HepG2 (cell line): ENCODE measurements at regions not wholly inside any gene's neighbourhood (a gene's known extent, or its start where the extent isn't known, plus 50 kb on each side); places are given as distances from the start of the nearest gene placed in this dataset.
"Not testable (repeated sequence)": the region's sequence is repeated elsewhere in the genome, so short reads cannot be mapped to it uniquely, and the experiment has no call there.

Experiments
- EP300 ChIP-seq, 3 experiments: sonication (generic) in 1 of 3; formaldehyde crosslinking in 1 of 3; IDR thresholded peaks; 2 replicates each; pipeline versions ENCODE4 v1.5.1 to v1.6.1; 2011 to 2020; ENCODE audit warnings: low read depth in 2 of 3, low read length in 2 of 3, borderline replicate concordance in 1 of 3, improper control_type of control experiment in 1 of 3, mild to moderate bottlenecking in 1 of 3, missing genetic modification reagents in 1 of 3, moderate library complexity in 1 of 3
- MXI1 ChIP-seq: IDR thresholded peaks from 3 replicates; pipeline ENCODE4 v1.6.1; 2012; ENCODE audit warnings: low read depth, low read length, inconsistent platforms, borderline replicate concordance
- NR2C2 ChIP-seq: sonication (generic); formaldehyde crosslinking; IDR thresholded peaks from 2 replicates; pipeline ENCODE4 v1.4.0; 2020; ENCODE audit warnings: missing genetic modification reagents, mild to moderate bottlenecking, moderate library complexity, borderline replicate concordance
- POLR2A ChIP-seq, 2 experiments: IDR thresholded peaks; 2 replicates each; pipeline ENCODE4 v1.6.1; 2011; ENCODE audit warnings: low read depth in 2 of 2, low read length in 2 of 2, mild to moderate bottlenecking in 1 of 2, moderate library complexity in 1 of 2; ENCODE audit not compliant: insufficient read depth in 1 of 2
- RORA ChIP-seq: sonication (generic); formaldehyde crosslinking; IDR thresholded peaks from 2 replicates; pipeline ENCODE4 v1.5.0; 2020; ENCODE audit warnings: mild to moderate bottlenecking, missing genetic modification reagents, moderate library complexity
- ZNF317 ChIP-seq: sonication (generic); formaldehyde crosslinking; IDR thresholded peaks from 2 replicates; pipeline ENCODE4 v1.5.0; 2020; ENCODE audit warnings: mild to moderate bottlenecking, missing genetic modification reagents
- ZNF337 ChIP-seq: sonication (generic); formaldehyde crosslinking; IDR thresholded peaks from 2 replicates; pipeline ENCODE4 v1.5.1; 2020; ENCODE audit warnings: missing genetic modification reagents, low read depth, mild to moderate bottlenecking, borderline replicate concordance
- TF ChIP-seq, protein P1 (sequence below): sonication (generic); formaldehyde crosslinking; IDR thresholded peaks from 2 replicates; pipeline ENCODE4 v1.5.0; 2020; ENCODE audit warnings: mild to moderate bottlenecking, missing genetic modification reagents, moderate library complexity
- TF ChIP-seq, protein P2 (sequence below): IDR thresholded peaks from 2 replicates; pipeline ENCODE4 v1.6.1; 2016; ENCODE audit warnings: missing compliant biosample characterization, missing genetic modification reagents, borderline replicate concordance
- TF ChIP-seq, protein P3 (sequence below): sonication (generic); formaldehyde crosslinking; IDR thresholded peaks from 2 replicates; pipeline ENCODE4 v1.8.0; 2022; ENCODE audit warnings: mild to moderate bottlenecking, missing genetic modification reagents; ENCODE audit not compliant: insufficient replicate concordance

- not testable (repeated sequence) for TF ChIP-seq EP300 (IDR thresholded peaks at IDR 0.05; ENCODE audit: low read depth in 2 of 2, low read length in 2 of 2); EP300 (CRISPR knock-in tag; IDR thresholded peaks at IDR 0.05; ENCODE audit: borderline replicate concordance); ZNF337 (CRISPR knock-in tag); POLR2A (IDR thresholded peaks at IDR 0.05; ENCODE audit: insufficient read depth in 1 of 2, low read depth in 2 of 2, low read length in 2 of 2); ZNF317 (CRISPR knock-in tag); RORA; NR2C2; MXI1
- TF ChIP-seq, protein P1, sequence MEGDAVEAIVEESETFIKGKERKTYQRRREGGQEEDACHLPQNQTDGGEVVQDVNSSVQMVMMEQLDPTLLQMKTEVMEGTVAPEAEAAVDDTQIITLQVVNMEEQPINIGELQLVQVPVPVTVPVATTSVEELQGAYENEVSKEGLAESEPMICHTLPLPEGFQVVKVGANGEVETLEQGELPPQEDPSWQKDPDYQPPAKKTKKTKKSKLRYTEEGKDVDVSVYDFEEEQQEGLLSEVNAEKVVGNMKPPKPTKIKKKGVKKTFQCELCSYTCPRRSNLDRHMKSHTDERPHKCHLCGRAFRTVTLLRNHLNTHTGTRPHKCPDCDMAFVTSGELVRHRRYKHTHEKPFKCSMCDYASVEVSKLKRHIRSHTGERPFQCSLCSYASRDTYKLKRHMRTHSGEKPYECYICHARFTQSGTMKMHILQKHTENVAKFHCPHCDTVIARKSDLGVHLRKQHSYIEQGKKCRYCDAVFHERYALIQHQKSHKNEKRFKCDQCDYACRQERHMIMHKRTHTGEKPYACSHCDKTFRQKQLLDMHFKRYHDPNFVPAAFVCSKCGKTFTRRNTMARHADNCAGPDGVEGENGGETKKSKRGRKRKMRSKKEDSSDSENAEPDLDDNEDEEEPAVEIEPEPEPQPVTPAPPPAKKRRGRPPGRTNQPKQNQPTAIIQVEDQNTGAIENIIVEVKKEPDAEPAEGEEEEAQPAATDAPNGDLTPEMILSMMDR, result not testable (repeated sequence)
- TF ChIP-seq, protein P2, sequence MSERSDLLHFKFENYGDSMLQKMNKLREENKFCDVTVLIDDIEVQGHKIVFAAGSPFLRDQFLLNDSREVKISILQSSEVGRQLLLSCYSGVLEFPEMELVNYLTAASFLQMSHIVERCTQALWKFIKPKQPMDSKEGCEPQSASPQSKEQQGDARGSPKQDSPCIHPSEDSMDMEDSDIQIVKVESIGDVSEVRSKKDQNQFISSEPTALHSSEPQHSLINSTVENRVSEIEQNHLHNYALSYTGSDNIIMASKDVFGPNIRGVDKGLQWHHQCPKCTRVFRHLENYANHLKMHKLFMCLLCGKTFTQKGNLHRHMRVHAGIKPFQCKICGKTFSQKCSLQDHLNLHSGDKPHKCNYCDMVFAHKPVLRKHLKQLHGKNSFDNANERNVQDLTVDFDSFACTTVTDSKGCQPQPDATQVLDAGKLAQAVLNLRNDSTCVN (CRISPR knock-in tag), result not testable (repeated sequence)
- TF ChIP-seq, protein P3, sequence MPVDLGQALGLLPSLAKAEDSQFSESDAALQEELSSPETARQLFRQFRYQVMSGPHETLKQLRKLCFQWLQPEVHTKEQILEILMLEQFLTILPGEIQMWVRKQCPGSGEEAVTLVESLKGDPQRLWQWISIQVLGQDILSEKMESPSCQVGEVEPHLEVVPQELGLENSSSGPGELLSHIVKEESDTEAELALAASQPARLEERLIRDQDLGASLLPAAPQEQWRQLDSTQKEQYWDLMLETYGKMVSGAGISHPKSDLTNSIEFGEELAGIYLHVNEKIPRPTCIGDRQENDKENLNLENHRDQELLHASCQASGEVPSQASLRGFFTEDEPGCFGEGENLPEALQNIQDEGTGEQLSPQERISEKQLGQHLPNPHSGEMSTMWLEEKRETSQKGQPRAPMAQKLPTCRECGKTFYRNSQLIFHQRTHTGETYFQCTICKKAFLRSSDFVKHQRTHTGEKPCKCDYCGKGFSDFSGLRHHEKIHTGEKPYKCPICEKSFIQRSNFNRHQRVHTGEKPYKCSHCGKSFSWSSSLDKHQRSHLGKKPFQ (CRISPR knock-in tag), result not testable (repeated sequence)
Observed at GRCh38 chr15:21731496-21731895, 146.0 kb downstream of the POTEB start.
